Muscle of leg (tissue), 3 donors: ENCODE measurements at regions not wholly inside any gene's neighbourhood (a gene's known extent, or its start where the extent isn't known, plus 50 kb on each side); places are given as distances from the start of the nearest gene placed in this dataset.

Experiments
- DNase-seq: peaks from one replicate; pipeline ENCODE4 v3.0.0; 2013
- H3K27ac ChIP-seq: one replicate; pipeline ENCODE4 v1.5.1; 2013; ENCODE audit warnings: mild to moderate bottlenecking, low read length, control low read depth
- H3K27me3 ChIP-seq: one replicate; pipeline ENCODE4 v1.6.1; 2013; ENCODE audit warnings: low read length; ENCODE audit not compliant: control insufficient read depth, insufficient read depth
- H3K36me3 ChIP-seq: one replicate; pipeline ENCODE4 v1.6.1; 2013; ENCODE audit warnings: low read length; ENCODE audit not compliant: control insufficient read depth, insufficient read depth
- H3K4me1 ChIP-seq: one replicate; pipeline ENCODE4 v1.6.1; 2013; ENCODE audit warnings: low read length; ENCODE audit not compliant: control insufficient read depth, insufficient read depth
- H3K4me3 ChIP-seq: one replicate; pipeline ENCODE4 v1.5.1; 2013; ENCODE audit warnings: low read length, control low read depth
- H3K9me3 ChIP-seq: replicated peaks from 2 replicates; pipeline ENCODE4 v1.6.1; 2013; ENCODE audit warnings: low read depth, low read length; ENCODE audit not compliant: control insufficient read depth
- WGBS: methylation state at CpG from one replicate; pipeline ENCODE4 v1.1.5; 2013; ENCODE audit warnings: missing lambda C conversion rate; ENCODE audit not compliant: insufficient coverage; 5-methylcytosine and 5-hydroxymethylcytosine counted together

DNA sequence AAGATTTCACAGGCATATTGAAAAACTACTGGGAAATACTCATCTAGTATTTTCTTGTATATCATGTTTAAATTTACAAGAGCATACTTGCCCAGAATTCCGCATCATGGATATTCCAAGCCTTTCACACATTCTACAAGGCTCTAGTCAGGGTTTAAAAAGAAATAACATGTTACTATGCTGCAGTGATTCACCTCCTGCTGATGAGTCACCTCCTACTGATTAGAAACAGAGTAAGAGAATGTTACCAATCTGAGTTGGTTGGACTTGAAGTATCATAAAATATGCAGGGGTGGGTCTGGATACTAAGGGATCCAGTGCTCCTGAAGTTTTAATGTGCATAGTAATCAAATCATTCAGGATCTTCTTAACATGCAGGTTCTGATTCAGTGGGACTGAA is 192.0 kb upstream of the ANK2 start:
- DNase-seq: peak; percentile 34
- H3K36me3 ChIP-seq: no peaks in the 10 kb centered on the region
- peaks cover 5% of the 10 kb centered on the region for H3K4me1 ChIP-seq
- H3K4me3 ChIP-seq: no peak overlapping the region
- no peak overlapping the region for H3K27ac ChIP-seq
- H3K9me3 ChIP-seq: no peaks in the 10 kb centered on the region
- WGBS: no CpG with 5 or more reads among the region's 1 CpG
- H3K27me3 ChIP-seq: no peaks in the 10 kb centered on the region

DNA sequence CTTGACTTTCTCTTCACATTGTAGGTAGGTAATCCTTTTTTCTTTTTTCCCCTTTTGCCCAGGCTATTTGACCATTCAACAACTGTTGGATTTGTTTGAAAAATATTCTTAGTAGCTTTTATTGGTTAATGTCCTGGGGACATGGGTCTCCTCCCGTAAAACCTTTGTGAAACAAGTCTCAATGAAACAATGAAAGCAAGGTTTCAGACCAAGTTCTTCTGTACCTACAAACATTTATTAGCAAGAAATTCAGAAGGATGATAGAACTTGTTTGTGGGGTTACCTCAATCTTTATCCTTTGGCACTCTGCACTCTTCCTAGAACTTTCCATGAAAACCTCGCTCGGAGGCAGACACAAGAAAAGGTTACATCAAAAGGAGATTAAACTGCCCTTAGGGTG is 190.7 kb upstream of the ANK2 start:
- no peak for DNase-seq
- H3K4me1 ChIP-seq: peaks cover 3% of the 10 kb centered on the region
- H3K36me3 ChIP-seq: no peaks in the 10 kb centered on the region
- no peaks in the 10 kb centered on the region for H3K27me3 ChIP-seq
- no peak overlapping the region for H3K4me3 ChIP-seq
- WGBS: no CpG with 5 or more reads among the region's 3 CpGs
- no peaks in the 10 kb centered on the region for H3K9me3 ChIP-seq
- no peak overlapping the region for H3K27ac ChIP-seq

- Histone ChIP-seq H3K27me3 (no peaks in the 10 kb centered on the region), H3K36me3 (no peaks in the 10 kb centered on the region), H3K27ac (no peak overlapping the region), H3K4me3 (no peak overlapping the region), H3K4me1 (peaks cover 3% of the 10 kb centered on the region), H3K9me3 (no peaks in the 10 kb centered on the region)
- no peak for DNase-seq
- WGBS: no CpG with 5 or more reads among the region's 2 CpGs
Observed at GRCh38 chr4:112859456-112860184, 189.8 kb upstream of the ANK2 start.

DNA sequence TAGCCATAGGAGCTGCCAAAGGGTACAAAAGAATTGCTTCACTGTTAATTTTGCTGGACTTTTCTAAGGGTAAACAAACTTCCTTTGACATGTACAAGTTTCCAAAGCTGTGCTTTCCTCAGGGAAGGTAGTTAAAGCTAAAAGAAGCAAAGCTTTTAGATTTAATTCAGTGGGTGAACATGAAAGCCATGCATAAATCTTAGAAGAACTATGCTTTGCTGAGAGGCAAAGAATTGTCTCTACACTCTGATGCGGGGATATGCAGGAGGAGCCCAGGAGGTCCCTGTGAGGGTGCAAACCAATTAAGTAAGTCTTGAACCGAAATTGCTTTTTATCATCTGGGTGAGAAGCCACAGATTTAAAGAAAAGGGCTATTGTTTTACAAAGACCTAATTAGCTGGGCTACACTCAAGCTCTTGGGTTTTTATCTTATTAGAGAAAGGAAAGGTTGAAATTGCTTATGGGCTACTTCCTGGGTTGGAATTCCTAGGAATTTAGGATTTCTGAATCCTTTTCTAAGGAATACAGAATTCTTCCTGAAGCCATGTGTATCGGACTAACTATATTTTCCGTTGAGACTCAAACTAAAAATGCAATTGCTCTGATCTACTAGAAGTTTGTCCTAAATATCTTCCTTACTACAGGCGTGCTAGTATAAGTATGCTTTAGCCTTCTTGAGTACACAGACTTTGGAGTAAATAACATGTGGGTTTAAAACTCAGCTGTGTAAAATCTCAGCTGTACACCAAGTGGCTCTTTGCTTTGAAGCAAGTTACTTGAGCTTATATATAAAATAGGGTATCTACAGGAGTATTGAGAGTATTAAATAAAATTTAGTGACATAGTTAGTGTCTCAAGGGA is 188.4 kb upstream of the ANK2 start:
- Histone ChIP-seq H3K27me3 (no peaks in the 10 kb centered on the region), H3K4me3 (no peak overlapping the region), H3K36me3 (no peaks in the 10 kb centered on the region), H3K9me3 (no peaks in the 10 kb centered on the region), H3K4me1 (peaks cover 3% of the 10 kb centered on the region), H3K27ac (peak overlapping the region; percentile 11)
- 69% methylated on average over 2 of the region's 5 CpGs for WGBS
- peak; percentile 28 for DNase-seq

DNA sequence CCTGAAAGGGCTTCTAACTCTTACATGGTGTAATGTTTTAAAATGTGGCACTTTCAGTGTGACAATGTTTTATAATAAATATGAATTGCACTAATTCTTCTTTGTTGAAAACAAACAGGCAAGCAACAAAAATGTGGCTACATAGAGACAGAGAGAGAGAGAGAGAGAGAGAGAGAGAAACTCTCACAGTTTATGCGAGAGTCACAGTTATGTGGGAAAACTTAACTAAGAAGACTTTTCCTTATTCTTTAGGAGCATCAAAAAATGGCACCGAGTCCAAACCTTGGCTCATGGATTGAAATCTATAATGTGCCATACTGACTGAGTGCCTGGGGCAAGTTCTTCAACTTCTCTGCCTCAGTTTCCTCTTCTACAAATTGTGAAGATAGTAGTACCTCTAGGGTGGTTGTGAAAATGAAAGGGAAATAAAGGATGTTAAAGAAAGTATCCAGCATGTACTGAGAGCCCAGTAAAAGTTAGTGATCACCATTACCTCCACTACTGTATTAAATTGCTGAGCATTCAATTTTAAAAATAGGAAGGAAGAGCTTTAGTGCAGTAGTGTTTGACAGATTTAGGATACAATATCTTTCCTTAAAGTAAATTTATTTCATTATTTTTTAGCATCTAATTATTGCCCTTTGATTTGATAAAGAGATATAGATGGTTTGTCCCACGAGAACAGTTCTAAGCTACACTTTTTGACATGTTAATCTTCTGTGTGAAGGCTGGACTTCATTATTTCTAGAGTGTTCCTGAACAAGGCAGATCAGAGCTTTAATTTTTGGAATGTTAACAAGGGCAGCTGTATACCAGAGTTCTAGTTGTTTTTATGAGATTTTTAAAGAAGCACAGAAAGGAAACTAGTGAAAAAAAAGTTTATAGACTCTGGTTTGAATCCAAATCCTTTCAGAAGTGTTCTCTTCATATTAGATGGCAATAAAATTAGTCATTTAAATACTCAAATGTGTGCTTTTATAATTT is 187.5 kb upstream of the ANK2 start:
- no CpG with 5 or more reads among the region's 3 CpGs for WGBS

DNA sequence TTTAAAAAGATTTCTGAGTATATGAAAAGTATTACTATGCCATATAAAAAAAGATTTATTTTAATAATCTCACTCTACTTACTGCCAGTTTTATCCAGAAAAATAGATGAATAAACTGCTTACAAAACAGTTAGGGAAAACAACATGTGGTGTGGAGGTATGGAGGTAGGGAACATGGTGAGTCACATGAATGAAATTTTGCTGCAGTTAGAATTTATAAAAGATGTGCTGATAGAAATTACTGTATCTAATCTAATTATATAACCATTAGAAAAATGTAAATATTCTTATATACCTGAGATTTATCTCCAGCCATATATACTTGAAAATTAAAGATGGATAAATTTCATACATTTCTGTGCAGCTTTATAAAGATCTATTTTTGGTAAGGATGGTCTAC is 184.0 kb upstream of the ANK2 start:
- H3K4me3 ChIP-seq: no peak overlapping the region
- H3K27me3 ChIP-seq: no peaks in the 10 kb centered on the region
- no peaks in the 10 kb centered on the region for H3K9me3 ChIP-seq
- H3K36me3 ChIP-seq: no peaks in the 10 kb centered on the region
- no peak for DNase-seq
- no peaks in the 10 kb centered on the region for H3K4me1 ChIP-seq
- no peak overlapping the region for H3K27ac ChIP-seq

More for the DNA sequence above, 187.5 kb upstream of the ANK2 start:
- peak; percentile 60 for DNase-seq
- Histone ChIP-seq H3K4me1 (peaks cover 3% of the 10 kb centered on the region), H3K36me3 (no peaks in the 10 kb centered on the region), H3K27ac (peak overlapping the region; percentile 11), H3K27me3 (no peaks in the 10 kb centered on the region), H3K4me3 (no peak overlapping the region), H3K9me3 (no peaks in the 10 kb centered on the region)

- WGBS: 100% methylated on average over 1 of the region's 2 CpGs
Observed at GRCh38 chr4:112876316-112876715, 173.1 kb upstream of the ANK2 start.

DNA sequence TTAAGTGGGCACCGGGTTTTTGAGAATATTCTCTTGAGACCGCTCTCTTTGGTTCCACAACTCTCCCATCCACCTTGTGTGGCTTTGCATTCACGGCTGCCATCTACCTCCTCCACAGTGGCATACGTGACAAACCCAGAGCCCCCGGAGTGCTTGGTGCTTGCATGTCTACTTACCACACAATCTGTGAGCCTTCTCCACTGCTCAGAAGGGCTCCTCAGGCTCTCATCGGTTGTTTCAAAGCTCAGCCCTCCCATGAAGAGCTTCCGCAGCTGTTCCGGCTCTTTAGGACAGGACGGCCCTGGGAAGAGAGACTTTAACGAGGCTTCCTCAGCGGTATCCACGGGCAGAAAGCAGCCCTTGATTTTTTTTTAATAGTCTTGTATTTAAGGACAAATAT is 167.6 kb upstream of the ANK2 start:
- Histone ChIP-seq H3K27ac (peak overlapping the region; percentile 72), H3K27me3 (no peaks in the 10 kb centered on the region), H3K9me3 (no peaks in the 10 kb centered on the region), H3K4me1 (peaks cover 15% of the 10 kb centered on the region), H3K36me3 (no peaks in the 10 kb centered on the region), H3K4me3 (no peak overlapping the region)
- DNase-seq: peak; percentile 78
- WGBS: 69% methylated on average over 6 of the region's 12 CpGs

More at GRCh38 chr4:112876316-112876715, 173.1 kb upstream of the ANK2 start:
- peaks cover 2% of the 10 kb centered on the region for H3K4me1 ChIP-seq
- no peaks in the 10 kb centered on the region for H3K27me3 ChIP-seq
- no peak for DNase-seq
- no peak overlapping the region for H3K4me3 ChIP-seq
- no peaks in the 10 kb centered on the region for H3K36me3 ChIP-seq
- no peaks in the 10 kb centered on the region for H3K9me3 ChIP-seq
- no peak overlapping the region for H3K27ac ChIP-seq

- H3K27ac ChIP-seq: peak overlapping the region; percentile 72
- no peaks in the 10 kb centered on the region for H3K27me3 ChIP-seq
- DNase-seq: peak; percentile 36
- peaks cover 15% of the 10 kb centered on the region for H3K4me1 ChIP-seq
- no peaks in the 10 kb centered on the region for H3K9me3 ChIP-seq
- H3K36me3 ChIP-seq: no peaks in the 10 kb centered on the region
- no peak overlapping the region for H3K4me3 ChIP-seq
- WGBS: no CpG with 5 or more reads among the region's 4 CpGs
Observed at GRCh38 chr4:112882286-112882685, 167.2 kb upstream of the ANK2 start.
